GM19351 (cell line): ENCODE measurements at regions not wholly inside any gene's neighbourhood (a gene's known extent, or its start where the extent isn't known, plus 50 kb on each side); places are given as distances from the start of the nearest gene placed in this dataset.

ENCODE experiments used
- ATAC-seq: cut with Tn5 transposase; IDR thresholded peaks from one replicate; pipeline ENCODE4 v1.9.1; 2021; ENCODE audit warnings: mild to moderate bottlenecking, moderate library complexity; ENCODE audit not compliant: unreplicated experiment

- ATAC-seq, result no peak
Measured at GRCh38 chr22:27540656-27541396, 260.7 kb downstream of the MN1 start.

GRCh38 chr22:27541836-27542235, 259.7 kb downstream of the MN1 start:
- ATAC-seq, result no peak

- ATAC-seq, result no peak
Measured at GRCh38 chr22:27542602-27543001, 259.0 kb downstream of the MN1 start.

GRCh38 chr22:27543460-27543859, 258.1 kb downstream of the MN1 start:
- no peak for ATAC-seq

GRCh38 chr22:27545085-27545484, 256.5 kb downstream of the MN1 start:
- no peak for ATAC-seq

GRCh38 chr22:27546157-27546935, 255.2 kb downstream of the MN1 start:
- no peak for ATAC-seq

GRCh38 chr22:27551402-27551801, 250.2 kb downstream of the MN1 start:
- no peak for ATAC-seq

GRCh38 chr22:27552176-27552575, 249.4 kb downstream of the MN1 start:
- no peak for ATAC-seq

GRCh38 chr22:27552863-27553262, 248.7 kb downstream of the MN1 start:
- no peak for ATAC-seq

GRCh38 chr22:27554106-27554811, 247.3 kb downstream of the MN1 start:
- ATAC-seq, result no peak

GRCh38 chr22:27554841-27555456, 246.6 kb downstream of the MN1 start:
- ATAC-seq, result no peak

- ATAC-seq, result no peak
Measured at GRCh38 chr22:27556371-27556770, 245.2 kb downstream of the MN1 start.

- ATAC-seq, result no peak
Measured at GRCh38 chr22:27557286-27558008, 244.1 kb downstream of the MN1 start.

GRCh38 chr22:27558658-27559371, 242.7 kb downstream of the MN1 start:
- ATAC-seq, result no peak

GRCh38 chr22:27560781-27561180, 240.8 kb downstream of the MN1 start:
- ATAC-seq, result no peak

GRCh38 chr22:27561286-27561904, 240.2 kb downstream of the MN1 start:
- no peak for ATAC-seq

- no peak for ATAC-seq
Measured at GRCh38 chr22:27564806-27565205, 236.8 kb downstream of the MN1 start.

- no peak for ATAC-seq
Measured at GRCh38 chr22:27566602-27567001, 235.0 kb downstream of the MN1 start.

- ATAC-seq, result no peak
Measured at GRCh38 chr22:27568265-27568664, 233.3 kb downstream of the MN1 start.
